Small intestine (tissue), 7 donors: ENCODE measurements at regions not wholly inside any gene's neighbourhood (a gene's known extent, or its start where the extent isn't known, plus 50 kb on each side); places are given as distances from the start of the nearest gene placed in this dataset.

Experiments
- DNase-seq, 2 donors: peaks; one replicate each; pipeline versions ENCODE4 v3.0.0 to v3.0.0-alpha.2; 2013
- FAIRE-seq: peaks from 2 replicates; lab custom pipeline; 2012; peaks lifted over from hg19 to GRCh38; lab: Jason Lieb, UNC
- H3K27ac ChIP-seq, 3 donors: one replicate each; pipeline ENCODE4 v1.5.1; 2013; ENCODE audit warnings: low read length in 2 of 3, mild to moderate bottlenecking in 2 of 3, control low read depth in 1 of 3, inconsistent platforms in 1 of 3, low read depth in 1 of 3, moderate library complexity in 1 of 3
- H3K27me3 ChIP-seq, 3 donors: one replicate each; pipeline ENCODE4 v1.6.1; 2013; ENCODE audit warnings: low read length in 3 of 3, inconsistent platforms in 1 of 3; ENCODE audit not compliant: control insufficient read depth in 3 of 3, insufficient read depth in 3 of 3
- H3K36me3 ChIP-seq, 3 donors: one replicate each; pipeline ENCODE4 v1.6.1; 2013; ENCODE audit warnings: low read length in 3 of 3, inconsistent platforms in 1 of 3, low read depth in 1 of 3, mild to moderate bottlenecking in 1 of 3, moderate library complexity in 1 of 3; ENCODE audit not compliant: control insufficient read depth in 3 of 3, insufficient read depth in 2 of 3
- H3K4me1 ChIP-seq, 3 donors: one replicate each; pipeline ENCODE4 v1.6.1; 2013; ENCODE audit warnings: low read length in 2 of 3, inconsistent platforms in 1 of 3, low read depth in 1 of 3, mild to moderate bottlenecking in 1 of 3, moderate library complexity in 1 of 3; ENCODE audit not compliant: control insufficient read depth in 3 of 3, insufficient read depth in 2 of 3
- H3K4me3 ChIP-seq, 3 donors: one replicate each; pipeline ENCODE4 v1.5.1; 2013; ENCODE audit warnings: low read length in 3 of 3, control low read depth in 1 of 3, inconsistent platforms in 1 of 3, low read depth in 1 of 3, mild to moderate bottlenecking in 1 of 3, moderate library complexity in 1 of 3
- H3K9me3 ChIP-seq, 2 donors: one replicate each; pipeline ENCODE4 v1.6.1; 2013; ENCODE audit warnings: low read depth in 1 of 2, low read length in 1 of 2; ENCODE audit not compliant: control insufficient read depth in 2 of 2, insufficient read depth in 1 of 2
- WGBS, 3 donors: extraction: QIAGEN DNeasy Blood & Tissue Kit; methylation state at CpG; one replicate each; pipeline ENCODE4 v1.1.7; 2013; 5-methylcytosine and 5-hydroxymethylcytosine counted together
- donor health status: healthy with polysubstance abuse.
- donor health status: control.
- donor health status: control.
- donor health status: Bipolar disorder and iron deficiency.
- donor health status: healthy.

DNA sequence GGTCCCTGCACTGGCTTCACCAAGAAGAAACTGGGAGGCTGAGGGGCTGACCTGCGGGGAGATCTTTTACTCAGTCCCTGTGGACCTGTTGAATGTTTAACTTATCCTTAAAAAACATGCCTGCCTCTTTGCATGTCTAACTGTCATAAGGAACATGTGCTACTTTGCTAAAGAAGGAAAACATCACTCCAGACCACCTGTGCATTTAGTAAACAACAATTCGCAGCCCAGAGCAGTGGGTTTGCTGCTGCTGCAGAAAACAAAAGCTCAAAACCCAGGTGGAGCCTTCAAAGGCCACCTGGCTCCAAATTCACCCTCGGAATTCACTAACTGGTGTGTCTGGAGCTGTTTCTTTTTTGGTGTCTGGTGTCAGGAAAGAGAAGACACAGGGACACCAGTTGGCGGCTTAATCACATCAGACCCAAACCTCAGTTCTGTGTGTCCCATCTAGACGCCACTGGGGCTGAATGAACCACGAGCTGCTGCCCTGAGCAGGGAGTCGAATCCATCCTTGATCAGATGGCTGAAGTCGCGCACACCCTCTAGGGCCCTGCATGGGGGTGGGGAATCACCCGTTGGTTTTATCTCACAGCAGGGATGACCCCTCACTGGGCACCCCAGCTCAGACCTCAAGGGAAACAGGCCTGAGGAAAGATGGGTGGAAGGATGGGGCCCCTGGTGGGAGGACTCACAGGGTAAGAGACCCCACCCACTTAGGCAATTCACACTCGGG, 344.3 kb downstream of the PREX1 start:
- DNase-seq: no peak
- no peak overlapping the region for H3K4me3 ChIP-seq
- no peak for FAIRE-seq

DNA sequence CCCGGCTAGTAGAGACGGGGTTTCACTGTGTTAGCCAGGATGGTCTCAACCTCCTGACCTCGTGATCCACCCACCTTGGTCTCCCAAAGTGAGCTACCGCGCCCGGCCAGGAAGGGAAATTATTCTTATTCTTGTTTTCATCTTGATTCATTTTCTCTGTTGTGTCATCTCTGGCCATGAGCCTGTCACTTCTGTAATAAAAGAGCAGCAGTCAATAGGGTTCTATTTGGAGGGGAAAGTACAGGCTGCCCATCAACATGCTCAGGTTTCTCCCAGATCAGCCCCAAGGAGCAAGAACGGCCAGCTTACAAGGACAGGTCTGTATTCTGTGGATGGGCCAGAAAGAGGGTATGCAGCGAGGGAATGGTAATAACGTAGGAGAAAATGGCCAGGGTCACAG, 345.0 kb downstream of the PREX1 start:
- WGBS, 3 donors: 63 to 84% (median 64%) methylated on average over 9 of the region's 9 CpGs
- no peak overlapping the region for H3K27ac ChIP-seq
- no peaks in the 10 kb centered on the region for H3K36me3 ChIP-seq
- peaks cover 0 to 3% (median 2%) of the 10 kb centered on the region in 3 donors for H3K27me3 ChIP-seq
- H3K4me1 ChIP-seq: no peaks in the 10 kb centered on the region
- FAIRE-seq: no peak
- no peak for DNase-seq
- H3K4me3 ChIP-seq: no peak overlapping the region
- H3K9me3 ChIP-seq: no peaks in the 10 kb centered on the region

More for the DNA sequence above, 344.3 kb downstream of the PREX1 start:
- Histone ChIP-seq H3K27ac (no peak overlapping the region), H3K9me3 (no peaks in the 10 kb centered on the region), H3K4me1 (no peaks in the 10 kb centered on the region), H3K27me3 (peaks cover 0 to 3% (median 1%) of the 10 kb centered on the region in 3 donors), H3K36me3 (no peaks in the 10 kb centered on the region)
- 62 to 65% (median 64%) methylated on average over 11 of the region's 11 CpGs for WGBS, 3 donors

GRCh38 chr20:48480216-48480772, 347.5 kb downstream of the PREX1 start:
- H3K27ac ChIP-seq: no peak overlapping the region
- DNase-seq (no peak), FAIRE-seq (no peak)
- no peaks in the 10 kb centered on the region for H3K36me3 ChIP-seq
- no peaks in the 10 kb centered on the region for H3K9me3 ChIP-seq
- WGBS, 3 donors: 56 to 65% (median 59%) methylated on average over 5 of the region's 5 CpGs
- peaks cover 0 to 3% (median 3%) of the 10 kb centered on the region in 3 donors for H3K27me3 ChIP-seq
- H3K4me3 ChIP-seq: no peak overlapping the region
- no peaks in the 10 kb centered on the region for H3K4me1 ChIP-seq

DNA sequence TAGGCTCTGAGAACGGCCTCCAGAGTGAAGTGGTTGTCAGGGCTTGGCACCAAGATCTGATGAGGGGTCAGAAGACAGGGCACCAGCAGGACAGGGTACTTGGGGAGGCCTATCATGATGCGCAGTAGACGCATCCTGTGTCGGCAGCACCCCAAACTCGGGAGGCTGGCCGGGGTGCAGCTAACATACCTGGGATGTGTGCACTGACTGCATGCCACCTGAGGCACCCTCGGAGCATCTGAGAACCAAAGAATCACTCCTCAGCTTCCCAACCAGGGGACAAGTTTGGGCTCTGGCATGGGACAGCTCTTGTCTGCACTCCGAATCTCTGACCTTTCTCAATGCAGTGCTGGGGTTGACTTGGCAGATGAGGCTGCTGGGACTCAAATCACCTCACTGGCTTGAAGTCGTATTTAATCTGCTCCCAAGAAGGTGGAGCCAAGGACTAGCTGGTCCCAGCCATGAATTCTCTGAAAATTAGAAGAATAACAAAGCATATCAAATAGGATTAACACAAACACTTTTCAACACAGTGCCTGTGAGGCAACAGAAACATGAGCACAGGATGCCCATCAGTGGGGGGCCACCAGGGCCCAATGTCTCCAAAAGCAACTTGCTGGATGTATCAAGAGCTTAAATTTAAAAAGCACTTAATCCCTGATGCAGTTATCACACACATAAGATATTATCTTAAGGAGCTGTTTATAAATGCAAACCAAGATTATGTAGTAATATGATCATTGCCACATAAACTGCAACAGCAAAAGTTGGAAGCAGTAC, 348.8 kb downstream of the PREX1 start:
- peaks cover 0 to 3% (median 3%) of the 10 kb centered on the region in 3 donors for H3K27me3 ChIP-seq

DNA sequence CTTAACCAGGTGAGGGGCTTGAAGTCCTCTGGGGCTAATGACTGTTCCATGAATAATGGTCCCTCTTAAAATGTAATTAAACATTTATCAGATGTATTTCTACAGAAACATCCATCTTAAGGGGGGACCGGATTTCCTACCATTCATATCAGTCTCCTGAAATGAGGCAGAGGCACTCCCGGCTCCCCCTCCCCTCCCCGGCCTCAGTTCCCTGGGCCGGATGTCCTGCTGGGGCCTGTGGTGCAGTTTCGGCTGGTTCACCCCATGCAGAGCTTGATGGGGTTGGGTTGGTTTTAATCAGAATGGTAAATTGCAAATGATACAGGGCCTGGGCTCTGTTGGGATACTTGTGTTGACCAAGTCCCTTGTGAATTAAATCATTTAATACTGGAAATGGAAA, 349.4 kb downstream of the PREX1 start:
- no peaks in the 10 kb centered on the region for H3K9me3 ChIP-seq
- H3K27ac ChIP-seq: no peak overlapping the region
- H3K4me1 ChIP-seq: no peaks in the 10 kb centered on the region
- FAIRE-seq (no peak), DNase-seq (no peak)
- WGBS, 3 donors: 56 to 82% (median 70%) methylated on average over 5 of the region's 5 CpGs
- H3K36me3 ChIP-seq: no peaks in the 10 kb centered on the region
- peaks cover 0 to 3% (median 3%) of the 10 kb centered on the region in 3 donors for H3K27me3 ChIP-seq
- no peak overlapping the region for H3K4me3 ChIP-seq

More for the DNA sequence above, 348.8 kb downstream of the PREX1 start:
- H3K4me3 ChIP-seq: no peak overlapping the region
- H3K36me3 ChIP-seq: no peaks in the 10 kb centered on the region
- no peaks in the 10 kb centered on the region for H3K4me1 ChIP-seq
- H3K9me3 ChIP-seq: no peaks in the 10 kb centered on the region
- FAIRE-seq: no peak
- 76 to 84% (median 77%) methylated on average over 9 of the region's 9 CpGs for WGBS, 3 donors
- H3K27ac ChIP-seq: no peak overlapping the region
- DNase-seq: no peak

DNA sequence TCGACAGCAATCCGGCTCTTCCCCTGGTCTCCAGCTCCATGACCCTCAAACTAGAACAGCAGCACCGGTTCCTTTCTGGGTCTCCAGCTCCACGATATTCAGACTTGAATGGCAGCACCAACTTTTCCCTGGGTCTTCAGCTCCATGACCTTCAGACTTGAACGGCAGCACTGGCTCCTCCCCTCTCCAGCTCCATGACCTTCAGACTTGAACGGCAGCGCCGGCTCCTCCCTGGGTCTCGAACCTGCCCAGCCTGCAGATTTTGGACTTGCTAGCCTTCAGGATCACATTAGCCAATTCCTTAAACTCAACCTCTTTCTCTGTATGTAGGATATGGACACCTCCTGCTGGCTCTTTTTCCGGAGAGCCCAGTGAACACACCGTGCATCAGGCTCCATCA, 350.9 kb downstream of the PREX1 start:
- Histone ChIP-seq H3K27me3 (peaks cover 0 to 4% (median 3%) of the 10 kb centered on the region in 3 donors), H3K27ac (no peak overlapping the region), H3K9me3 (no peaks in the 10 kb centered on the region), H3K36me3 (no peaks in the 10 kb centered on the region), H3K4me3 (no peak overlapping the region), H3K4me1 (no peaks in the 10 kb centered on the region)
- 52 to 76% (median 64%) methylated on average over 11 of the region's 11 CpGs for WGBS, 3 donors
- FAIRE-seq (no peak), DNase-seq (peak in 1 of 2 donors; percentile 10)

GRCh38 chr20:48474022-48474421, 353.8 kb downstream of the PREX1 start:
- Histone ChIP-seq H3K4me1 (no peaks in the 10 kb centered on the region), H3K36me3 (no peaks in the 10 kb centered on the region), H3K4me3 (no peak overlapping the region), H3K9me3 (no peaks in the 10 kb centered on the region), H3K27ac (no peak overlapping the region), H3K27me3 (peaks cover 0 to 4% (median 3%) of the 10 kb centered on the region in 3 donors)
- FAIRE-seq (no peak), DNase-seq (no peak)
- WGBS, 3 donors: 56 to 72% (median 57%) methylated on average over 5 of the region's 5 CpGs

DNA sequence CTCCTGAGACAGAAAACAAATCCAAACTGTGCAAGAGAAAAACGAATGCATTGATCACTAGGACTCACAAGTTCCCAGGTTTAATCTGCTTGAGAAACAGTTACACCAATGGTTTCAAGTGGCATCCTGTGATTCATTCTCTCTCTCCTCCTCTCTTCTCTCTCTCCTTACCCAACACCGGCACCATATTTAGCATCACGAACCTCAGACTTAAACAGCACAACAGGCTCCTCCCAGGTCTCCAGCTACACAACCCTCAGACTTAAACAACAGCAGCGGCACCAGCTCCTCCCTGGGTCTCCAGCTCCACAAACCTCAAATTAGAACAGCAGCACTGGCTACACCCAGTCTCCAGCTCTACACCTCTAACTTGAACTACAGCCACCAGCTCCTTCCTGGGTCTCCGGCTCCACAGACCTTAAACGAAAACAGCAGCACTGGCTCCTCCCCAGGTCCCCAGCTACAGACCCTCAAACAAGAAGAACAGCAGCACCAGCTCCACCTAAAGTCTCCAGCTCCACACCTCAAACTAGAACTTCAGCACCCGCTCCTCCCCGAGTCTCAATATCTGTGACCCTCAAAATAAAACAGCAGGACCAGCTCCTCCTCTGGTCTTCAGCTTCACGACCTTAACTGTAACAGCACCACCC, 355.9 kb downstream of the PREX1 start:
- DNase-seq (no peak), FAIRE-seq (no peak)
- Histone ChIP-seq H3K9me3 (peaks cover 0 to 3% of the 10 kb centered on the region in 2 donors), H3K4me1 (no peaks in the 10 kb centered on the region), H3K27me3 (peaks cover 0 to 2% (median 0%) of the 10 kb centered on the region in 3 donors), H3K36me3 (no peaks in the 10 kb centered on the region), H3K27ac (no peak overlapping the region), H3K4me3 (no peak overlapping the region)
- 58 to 71% (median 62%) methylated on average over 9 of the region's 9 CpGs for WGBS, 3 donors
